ENCODE measurements at regions not wholly inside any gene's neighbourhood (a gene's known extent, or its start where the extent isn't known, plus 50 kb on each side); places are given as distances from the start of the nearest gene placed in this dataset.

GRCh38 chr18:67813380-67814028 lies 297.0 kb upstream of the DSEL start:
- Histone ChIP-seq H3K36me3 (ENCODE audit: control insufficient read depth, insufficient read depth, low read length) (no peaks in the 10 kb centered on the region), H3K27me3 (replicated peaks; ENCODE audit: control insufficient read depth, insufficient read depth, low read length) (no peaks in the 10 kb centered on the region), H3K4me3 (replicated peaks; ENCODE audit: low read depth, low read length) (no peak overlapping the region)
- DNase-seq (ENCODE audit: extremely low read depth, insufficient read length) = no peak
- no peak for TF ChIP-seq CTCF (IDR thresholded peaks at IDR 0.05; ENCODE audit: insufficient read depth, low read length, poor library complexity, severe bottlenecking)

DNA sequence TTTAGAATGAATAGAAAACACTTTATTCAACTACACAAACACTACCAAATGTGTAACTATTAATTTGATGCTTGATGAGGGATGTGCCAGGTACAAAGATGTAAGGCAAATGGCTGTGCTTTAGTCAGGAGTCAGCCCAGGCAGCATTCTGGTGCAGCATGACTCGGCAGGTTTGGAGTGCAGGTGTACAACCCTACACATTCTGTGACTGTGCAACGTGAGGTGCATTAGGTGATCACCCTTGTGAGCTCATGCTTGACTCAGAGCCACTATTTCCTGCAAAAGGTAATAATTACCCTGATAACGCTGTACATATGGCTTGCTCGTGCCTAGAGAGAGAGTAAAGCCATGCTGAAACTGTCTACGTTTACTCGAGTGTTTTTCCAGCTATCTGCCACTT lies 288.7 kb upstream of the DSEL start:
- no peak overlapping the region for H3K4me3 ChIP-seq (replicated peaks; ENCODE audit: low read depth, low read length)
- no peak for TF ChIP-seq CTCF (IDR thresholded peaks at IDR 0.05; ENCODE audit: insufficient read depth, low read length, poor library complexity, severe bottlenecking)
- DNase-seq (ENCODE audit: extremely low read depth, insufficient read length) = no peak

GRCh38 chr18:67794521-67794920 lies 278.0 kb upstream of the DSEL start:
- Histone ChIP-seq H3K36me3 (ENCODE audit: control insufficient read depth, insufficient read depth, low read length) (no peaks in the 10 kb centered on the region), H3K4me3 (replicated peaks; ENCODE audit: low read depth, low read length) (no peak overlapping the region), H3K27me3 (replicated peaks; ENCODE audit: control insufficient read depth, insufficient read depth, low read length) (no peaks in the 10 kb centered on the region)
- no peak for TF ChIP-seq CTCF (IDR thresholded peaks at IDR 0.05; ENCODE audit: insufficient read depth, low read length, poor library complexity, severe bottlenecking)
- no peak for DNase-seq (ENCODE audit: extremely low read depth, insufficient read length)

More for the DNA sequence above, 288.7 kb upstream of the DSEL start:
- H3K27me3 ChIP-seq (replicated peaks; ENCODE audit: control insufficient read depth, insufficient read depth, low read length) = no peaks in the 10 kb centered on the region
- H3K36me3 ChIP-seq (ENCODE audit: control insufficient read depth, insufficient read depth, low read length) = no peaks in the 10 kb centered on the region

- no peaks in the 10 kb centered on the region for H3K27me3 ChIP-seq (replicated peaks; ENCODE audit: control insufficient read depth, insufficient read depth, low read length)
- TF ChIP-seq CTCF (IDR thresholded peaks at IDR 0.05; ENCODE audit: insufficient read depth, low read length, poor library complexity, severe bottlenecking) = no peak
- H3K4me3 ChIP-seq (replicated peaks; ENCODE audit: low read depth, low read length) = no peak overlapping the region
Observed at GRCh38 chr18:67790527-67790926, 274.0 kb upstream of the DSEL start.

DNA sequence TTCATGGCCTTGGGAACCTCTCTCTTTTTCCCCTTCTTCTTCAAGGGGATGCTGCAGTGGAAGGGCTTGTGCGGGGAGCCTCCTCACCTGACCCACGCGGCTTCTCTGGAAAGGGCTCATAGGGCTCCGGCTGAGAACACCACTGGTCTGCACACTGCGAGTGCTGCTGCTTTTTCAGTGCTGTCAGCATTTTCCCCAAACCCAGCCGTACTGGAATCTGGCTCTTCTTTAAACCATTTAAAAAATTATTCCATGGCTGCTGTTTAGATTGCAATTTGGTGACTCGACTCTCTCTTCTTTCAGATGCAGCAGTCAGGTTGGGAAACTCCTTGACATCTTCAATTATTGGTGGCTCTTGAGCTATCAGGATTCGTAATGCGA lies 272.6 kb upstream of the DSEL start:
- no peaks in the 10 kb centered on the region for H3K27me3 ChIP-seq (replicated peaks; ENCODE audit: control insufficient read depth, insufficient read depth, low read length)
- H3K4me3 ChIP-seq (replicated peaks; ENCODE audit: low read depth, low read length) = no peak overlapping the region
- TF ChIP-seq CTCF (IDR thresholded peaks at IDR 0.05; ENCODE audit: insufficient read depth, low read length, poor library complexity, severe bottlenecking) = no peak
- no peaks in the 10 kb centered on the region for H3K36me3 ChIP-seq (ENCODE audit: control insufficient read depth, insufficient read depth, low read length)
- DNase-seq (ENCODE audit: extremely low read depth, insufficient read length) = no peak

More at GRCh38 chr18:67790527-67790926, 274.0 kb upstream of the DSEL start:
- no peaks in the 10 kb centered on the region for H3K36me3 ChIP-seq (ENCODE audit: control insufficient read depth, insufficient read depth, low read length)
- DNase-seq (ENCODE audit: extremely low read depth, insufficient read length) = no peak

Measured in GM06990 (cell line).